ENCODE measurements at regions not wholly inside any gene's neighbourhood (a gene's known extent, or its start where the extent isn't known, plus 50 kb on each side); places are given as distances from the start of the nearest gene placed in this dataset.

DNA sequence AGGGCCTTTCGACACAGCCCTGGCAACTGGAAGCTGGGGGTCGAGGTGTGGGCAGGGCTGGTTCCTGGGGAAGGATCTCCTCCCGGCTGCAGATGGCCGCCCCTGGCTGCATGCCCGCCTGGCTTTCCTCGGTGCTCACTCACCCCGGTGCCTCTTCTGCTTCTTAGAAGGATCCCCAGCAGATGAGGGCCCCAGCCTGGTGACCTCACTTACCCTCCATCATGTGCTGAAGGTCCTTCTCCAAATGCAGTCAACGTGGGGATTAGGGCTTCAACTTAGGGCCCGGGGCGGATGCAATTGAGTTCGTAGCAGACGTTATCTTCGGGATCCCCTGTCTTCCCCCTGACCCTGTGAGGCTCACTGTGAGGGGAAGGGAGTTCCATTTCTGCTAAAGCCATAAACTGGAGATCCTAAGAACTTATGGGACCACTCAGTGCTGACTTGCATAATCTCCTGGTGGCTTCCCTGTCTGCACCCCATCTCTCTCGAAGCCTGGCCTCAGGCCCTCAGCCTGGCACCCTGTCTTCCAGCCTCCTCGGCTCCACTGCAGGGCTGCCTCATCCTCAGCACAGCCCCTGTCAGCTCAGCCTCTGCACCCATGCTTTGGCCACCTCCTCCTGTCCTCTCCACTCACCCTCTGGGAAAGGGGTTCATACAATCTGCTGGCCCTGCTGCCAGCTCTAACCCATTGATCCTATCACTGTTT, 92.6 kb downstream of the THBS2 start:
- TF ChIP-seq, protein P1, sequence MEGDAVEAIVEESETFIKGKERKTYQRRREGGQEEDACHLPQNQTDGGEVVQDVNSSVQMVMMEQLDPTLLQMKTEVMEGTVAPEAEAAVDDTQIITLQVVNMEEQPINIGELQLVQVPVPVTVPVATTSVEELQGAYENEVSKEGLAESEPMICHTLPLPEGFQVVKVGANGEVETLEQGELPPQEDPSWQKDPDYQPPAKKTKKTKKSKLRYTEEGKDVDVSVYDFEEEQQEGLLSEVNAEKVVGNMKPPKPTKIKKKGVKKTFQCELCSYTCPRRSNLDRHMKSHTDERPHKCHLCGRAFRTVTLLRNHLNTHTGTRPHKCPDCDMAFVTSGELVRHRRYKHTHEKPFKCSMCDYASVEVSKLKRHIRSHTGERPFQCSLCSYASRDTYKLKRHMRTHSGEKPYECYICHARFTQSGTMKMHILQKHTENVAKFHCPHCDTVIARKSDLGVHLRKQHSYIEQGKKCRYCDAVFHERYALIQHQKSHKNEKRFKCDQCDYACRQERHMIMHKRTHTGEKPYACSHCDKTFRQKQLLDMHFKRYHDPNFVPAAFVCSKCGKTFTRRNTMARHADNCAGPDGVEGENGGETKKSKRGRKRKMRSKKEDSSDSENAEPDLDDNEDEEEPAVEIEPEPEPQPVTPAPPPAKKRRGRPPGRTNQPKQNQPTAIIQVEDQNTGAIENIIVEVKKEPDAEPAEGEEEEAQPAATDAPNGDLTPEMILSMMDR (IDR thresholded peaks at IDR 0.05; ENCODE audit: borderline replicate concordance, extremely low read depth, low read length, poor library complexity, severe bottlenecking): no peak
- TF ChIP-seq EZH2 (IDR thresholded peaks at IDR 0.05; ENCODE audit: borderline replicate concordance, low read depth, low read length, severe bottlenecking): no peak
